ENCODE measurements at regions not wholly inside any gene's neighbourhood (a gene's known extent, or its start where the extent isn't known, plus 50 kb on each side); places are given as distances from the start of the nearest gene placed in this dataset.

GRCh38 chr5:77920359-77921058 is 144.4 kb upstream of the TBCA start:
- Histone ChIP-seq H3K36me3 (no peaks in the 10 kb centered on the region), H3K9me3 (replicated peaks in 1 of 11) (peaks cover 0 to 18% (median 2%) of the 10 kb centered on the region in 11 experiments; a peak in 7 of 22 replicates), H3K27me3 (no peaks in the 10 kb centered on the region), H4K20me1 (no peaks in the 10 kb centered on the region), H3K4me1 (no peaks in the 10 kb centered on the region), H3K27ac (no peak overlapping the region), H3K4me3 (no peak overlapping the region), H3K4me2 (no peak overlapping the region), H3K9ac (no peak overlapping the region)
- TF ChIP-seq Cebpa-rat (IDR thresholded peaks at IDR 0.05), result no peak

GRCh38 chr5:77915346-77915745 is 139.2 kb upstream of the TBCA start:
- no peaks in the 10 kb centered on the region for H3K4me1 ChIP-seq
- no peaks in the 10 kb centered on the region for H4K20me1 ChIP-seq
- no peak overlapping the region for H3K9ac ChIP-seq
- H3K9me3 ChIP-seq (replicated peaks in 1 of 11), result peaks cover 12 to 39% (median 15%) of the 10 kb centered on the region in 11 experiments; a peak in 19 of 22 replicates
- H3K27ac ChIP-seq, result no peak overlapping the region
- no peak overlapping the region for H3K4me2 ChIP-seq
- H3K27me3 ChIP-seq, result no peaks in the 10 kb centered on the region
- no peak overlapping the region for H3K4me3 ChIP-seq
- no peak for TF ChIP-seq Cebpa-rat (IDR thresholded peaks at IDR 0.05)
- no peaks in the 10 kb centered on the region for H3K36me3 ChIP-seq

DNA sequence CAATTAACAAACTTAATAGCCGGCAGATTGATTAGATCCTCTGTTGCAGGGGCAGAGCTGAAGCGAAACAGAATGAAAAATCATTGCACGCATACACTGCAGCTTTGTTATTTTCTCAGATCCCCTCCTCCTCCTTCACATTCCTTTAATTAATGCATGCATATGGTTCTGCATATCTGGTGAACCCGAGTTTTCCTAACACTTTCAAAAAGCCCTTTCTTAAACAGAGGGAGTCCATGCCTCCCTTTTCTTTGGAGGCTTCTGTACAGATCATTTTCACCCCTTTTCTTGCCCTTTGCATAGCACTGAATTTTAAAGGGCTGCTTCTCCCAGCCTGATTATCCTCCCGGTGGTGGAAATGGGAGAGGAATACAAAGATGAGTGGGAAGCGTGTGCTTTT is 136.6 kb upstream of the TBCA start:
- no peaks in the 10 kb centered on the region for H3K36me3 ChIP-seq
- peaks cover 12 to 33% (median 15%) of the 10 kb centered on the region in 11 experiments; a peak in 19 of 22 replicates for H3K9me3 ChIP-seq (replicated peaks in 1 of 11)
- H3K4me2 ChIP-seq, result no peak overlapping the region
- no peaks in the 10 kb centered on the region for H4K20me1 ChIP-seq
- H3K9ac ChIP-seq, result no peak overlapping the region
- no peak overlapping the region for H3K27ac ChIP-seq
- no peak for TF ChIP-seq Cebpa-rat (IDR thresholded peaks at IDR 0.05)
- H3K4me1 ChIP-seq, result no peaks in the 10 kb centered on the region
- no peak overlapping the region for H3K4me3 ChIP-seq
- no peaks in the 10 kb centered on the region for H3K27me3 ChIP-seq

DNA sequence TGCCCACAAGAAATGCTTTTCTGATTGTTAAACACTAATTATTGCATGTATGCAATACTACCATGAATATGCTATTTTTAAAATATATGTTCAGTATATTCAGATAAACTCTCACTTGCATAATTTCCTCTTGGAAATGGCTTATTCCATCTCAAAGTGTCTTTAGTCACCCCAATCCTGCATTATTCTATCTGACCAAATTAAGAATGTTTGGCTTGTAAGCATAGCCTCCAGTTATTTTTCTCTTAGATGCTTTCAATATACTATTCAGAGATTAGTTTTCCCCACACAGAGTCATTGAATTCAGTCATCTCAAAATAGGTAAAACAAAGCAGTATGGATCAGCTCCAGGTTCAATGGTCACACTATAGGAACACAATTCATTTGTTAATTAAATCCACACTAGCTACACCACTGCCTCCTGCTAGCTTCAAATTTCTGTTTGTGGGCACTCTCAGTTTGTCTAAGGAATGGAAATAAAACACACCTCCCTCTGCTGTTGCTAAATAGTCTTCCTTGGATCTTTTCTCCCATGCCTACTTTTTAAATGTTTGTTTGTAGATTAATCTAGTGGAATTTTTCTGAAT is 134.6 kb upstream of the TBCA start:
- Histone ChIP-seq H3K36me3 (no peaks in the 10 kb centered on the region), H3K4me3 (no peak overlapping the region), H3K4me1 (no peaks in the 10 kb centered on the region), H3K4me2 (no peak overlapping the region), H3K9ac (no peak overlapping the region), H3K27ac (no peak overlapping the region), H3K27me3 (no peaks in the 10 kb centered on the region), H3K9me3 (replicated peaks in 1 of 11) (peaks cover 7 to 23% (median 15%) of the 10 kb centered on the region in 11 experiments; a peak in 18 of 22 replicates), H4K20me1 (no peaks in the 10 kb centered on the region)
- no peak for TF ChIP-seq Cebpa-rat (IDR thresholded peaks at IDR 0.05)

DNA sequence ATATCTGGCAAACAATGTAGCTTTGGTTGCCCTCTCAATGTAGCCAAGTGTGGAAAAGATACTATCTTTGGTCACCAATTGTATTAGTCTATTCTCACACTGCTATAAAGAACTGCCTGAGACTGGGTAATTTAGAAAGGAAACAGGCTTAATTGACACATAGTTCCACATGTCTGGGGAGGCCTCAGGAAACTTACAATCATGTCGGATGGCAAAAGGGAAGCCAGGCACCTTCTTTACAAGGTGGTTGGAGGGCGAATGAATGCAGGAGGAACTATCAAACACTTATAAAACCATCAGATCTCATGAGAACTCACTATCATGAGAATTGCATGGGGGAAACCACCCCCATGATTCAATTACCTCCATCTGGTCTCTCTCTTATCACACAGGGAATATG is 133.1 kb upstream of the TBCA start:
- Histone ChIP-seq H3K4me1 (no peaks in the 10 kb centered on the region), H3K36me3 (no peaks in the 10 kb centered on the region), H3K9ac (no peak overlapping the region), H3K4me3 (no peak overlapping the region), H3K4me2 (no peak overlapping the region), H3K9me3 (replicated peaks in 1 of 11) (peaks cover 0 to 8% (median 4%) of the 10 kb centered on the region in 11 experiments; a peak in 13 of 22 replicates), H4K20me1 (no peaks in the 10 kb centered on the region), H3K27me3 (no peaks in the 10 kb centered on the region), H3K27ac (no peak overlapping the region)
- no peak for TF ChIP-seq Cebpa-rat (IDR thresholded peaks at IDR 0.05)

DNA sequence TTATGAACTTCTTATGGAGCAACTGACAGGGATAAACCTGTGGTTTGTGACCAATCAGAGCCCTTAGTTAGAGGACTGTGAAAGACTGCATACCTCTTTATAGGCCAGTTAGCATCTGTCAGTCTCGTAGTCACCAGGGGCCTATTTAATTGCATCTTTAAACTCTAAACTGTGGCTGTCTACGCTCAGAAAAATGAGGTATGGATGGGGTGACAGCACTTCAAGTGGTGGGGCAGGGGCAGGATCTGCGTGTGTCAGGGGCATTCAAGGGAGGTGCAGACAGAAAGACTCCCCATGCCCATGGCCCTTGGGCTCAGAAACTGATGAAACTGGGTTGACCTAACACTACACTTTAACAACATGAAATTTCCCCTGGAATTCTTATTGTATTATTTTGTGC is 132.6 kb upstream of the TBCA start:
- no peak overlapping the region for H3K4me3 ChIP-seq
- H3K4me1 ChIP-seq, result no peaks in the 10 kb centered on the region
- peaks cover 0 to 4% (median 0%) of the 10 kb centered on the region in 11 experiments; a peak in 3 of 22 replicates for H3K9me3 ChIP-seq (replicated peaks in 1 of 11)
- TF ChIP-seq Cebpa-rat (IDR thresholded peaks at IDR 0.05), result no peak
- no peak overlapping the region for H3K9ac ChIP-seq
- H4K20me1 ChIP-seq, result no peaks in the 10 kb centered on the region
- H3K4me2 ChIP-seq, result no peak overlapping the region
- H3K36me3 ChIP-seq, result no peaks in the 10 kb centered on the region
- no peaks in the 10 kb centered on the region for H3K27me3 ChIP-seq
- no peak overlapping the region for H3K27ac ChIP-seq

DNA sequence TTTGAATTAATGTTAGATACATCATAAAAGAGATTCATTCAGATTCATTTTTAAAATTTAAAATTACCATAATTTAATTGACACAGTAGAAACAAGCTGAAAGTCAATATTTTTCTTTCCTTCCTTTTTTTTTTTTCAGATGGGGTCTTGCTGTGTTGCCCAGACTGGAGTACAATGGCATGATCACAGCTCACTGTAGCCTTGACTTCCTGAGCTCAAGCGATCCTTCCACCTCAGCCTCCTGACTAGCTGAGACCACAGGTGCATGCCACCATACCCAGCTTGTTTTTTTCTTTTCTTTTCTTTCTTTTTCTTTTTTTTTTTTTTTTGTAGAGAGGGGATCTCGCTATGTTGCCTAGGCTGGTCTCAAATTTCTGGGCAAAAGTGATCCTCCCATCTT is 131.6 kb upstream of the TBCA start:
- no peak for TF ChIP-seq Cebpa-rat (IDR thresholded peaks at IDR 0.05)
- no peaks in the 10 kb centered on the region for H3K27me3 ChIP-seq
- no peaks in the 10 kb centered on the region for H3K9me3 ChIP-seq (replicated peaks in 1 of 11)
- H3K4me1 ChIP-seq, result no peaks in the 10 kb centered on the region
- no peak overlapping the region for H3K9ac ChIP-seq
- no peak overlapping the region for H3K4me3 ChIP-seq
- H3K27ac ChIP-seq, result no peak overlapping the region
- H4K20me1 ChIP-seq, result no peaks in the 10 kb centered on the region
- H3K36me3 ChIP-seq, result no peaks in the 10 kb centered on the region
- H3K4me2 ChIP-seq, result no peak overlapping the region

DNA sequence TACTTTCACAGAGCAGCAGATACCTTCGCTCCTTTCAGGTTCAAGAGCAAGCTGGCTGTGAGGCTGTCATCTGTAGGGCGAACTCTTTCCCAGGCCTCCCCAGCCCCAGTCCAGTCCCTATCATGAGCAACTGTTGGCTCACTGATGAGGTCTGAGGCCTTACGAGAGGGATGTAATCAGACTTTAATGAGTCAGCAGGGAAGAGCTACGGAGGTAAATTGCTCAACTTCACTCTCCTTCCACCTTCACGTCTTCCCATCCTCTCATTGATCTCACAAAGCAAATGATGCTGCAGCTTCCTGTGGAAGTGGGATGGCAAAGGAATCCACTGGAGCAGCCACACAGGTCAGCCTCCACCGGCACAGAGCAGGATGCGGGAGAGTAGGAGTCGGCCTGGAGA is 130.7 kb upstream of the TBCA start:
- Histone ChIP-seq H4K20me1 (no peaks in the 10 kb centered on the region), H3K27ac (no peak overlapping the region), H3K9ac (no peak overlapping the region), H3K36me3 (no peaks in the 10 kb centered on the region), H3K4me2 (no peak overlapping the region), H3K27me3 (no peaks in the 10 kb centered on the region), H3K4me1 (no peaks in the 10 kb centered on the region), H3K9me3 (replicated peaks in 1 of 11) (no peaks in the 10 kb centered on the region), H3K4me3 (no peak overlapping the region)
- TF ChIP-seq Cebpa-rat (IDR thresholded peaks at IDR 0.05), result no peak

DNA sequence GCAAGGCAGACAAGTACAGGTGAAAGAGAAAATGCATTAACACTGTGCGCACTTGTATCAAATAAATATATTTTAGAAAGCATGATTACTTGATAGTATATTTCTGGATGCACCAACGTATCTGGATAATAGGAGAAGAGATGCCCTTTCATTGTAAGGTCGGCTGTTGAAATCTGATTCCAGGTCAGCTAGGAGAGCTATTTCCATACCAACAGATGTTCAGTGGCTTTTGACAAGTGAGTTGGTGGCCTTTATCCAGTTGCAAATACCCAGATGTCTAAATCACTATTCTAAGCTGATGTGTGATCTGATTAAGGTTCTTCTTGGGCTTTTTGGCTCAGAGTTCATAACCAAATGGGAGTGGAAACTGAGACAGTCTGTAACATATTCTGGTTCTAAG is 128.2 kb upstream of the TBCA start:
- Histone ChIP-seq H3K9me3 (replicated peaks in 1 of 11) (no peaks in the 10 kb centered on the region), H3K27me3 (no peaks in the 10 kb centered on the region), H3K36me3 (no peaks in the 10 kb centered on the region), H3K9ac (no peak overlapping the region), H3K4me1 (no peaks in the 10 kb centered on the region), H3K27ac (no peak overlapping the region), H4K20me1 (no peaks in the 10 kb centered on the region), H3K4me3 (no peak overlapping the region), H3K4me2 (no peak overlapping the region)
- TF ChIP-seq Cebpa-rat (IDR thresholded peaks at IDR 0.05), result no peak

- no peaks in the 10 kb centered on the region for H4K20me1 ChIP-seq
- H3K27me3 ChIP-seq, result no peaks in the 10 kb centered on the region
- no peak overlapping the region for H3K27ac ChIP-seq
- no peaks in the 10 kb centered on the region; a peak in 1 of 22 replicates for H3K9me3 ChIP-seq (replicated peaks in 1 of 11)
- H3K4me2 ChIP-seq, result no peak overlapping the region
- H3K9ac ChIP-seq, result no peak overlapping the region
- no peak for TF ChIP-seq Cebpa-rat (IDR thresholded peaks at IDR 0.05)
- no peak overlapping the region for H3K4me3 ChIP-seq
- H3K4me1 ChIP-seq, result no peaks in the 10 kb centered on the region
- H3K36me3 ChIP-seq, result no peaks in the 10 kb centered on the region
These were observed 124.6 kb upstream of the TBCA start for GRCh38 chr5:77900691-77901090.

Measured in BLaER1 treated with 17β-estradiol and CSF1 and Interleukin-3, amounts not matched to agents 10 nM and 100 nM (cell line).